A549 (cell line): ENCODE measurements at regions not wholly inside any gene's neighbourhood (a gene's known extent, or its start where the extent isn't known, plus 50 kb on each side); places are given as distances from the start of the nearest gene placed in this dataset.

ENCODE experiments used
- ATAC-seq, 2 experiments: fragments of 200-7000 bp in 1 of 2; fragments of >200 bp in 1 of 2; cut with Nextera tagmentation in 1 of 2; cut with Tn5 transposase in 1 of 2; 3 replicates each; pipeline versions ENCODE4 v1.8.0 to v1.9.1; 2018 to 2020; ENCODE audit warnings: mild to moderate bottlenecking in 1 of 2, moderate library complexity in 1 of 2
- CTCF ChIA-PET: fragments of 300-600 bp; sonication (Branson Sonifier 250); formaldehyde crosslinking; extraction: SDS; loops from one replicate; lab custom pipeline; 2021; ENCODE audit warnings: antibody characterized with exemption, inconsistent platforms; lab: Yijun Ruan, JAX
- POLR2A ChIA-PET: fragments of 350-600 bp; formaldehyde crosslinking; extraction: SDS; loops from one replicate; lab custom pipeline; 2021; ENCODE audit warnings: antibody characterized with exemption, inconsistent platforms; lab: Yijun Ruan, JAX
- DNase-seq, 2 experiments: peaks; one replicate each; pipeline versions ENCODE4 v3.0.0 to v3.0.0-alpha.2; 2011 to 2016; ENCODE audit warnings: low read depth in 1 of 2, low spot score in 1 of 2
- FAIRE-seq: peaks from 2 replicates; lab custom pipeline; 2011; peaks lifted over from hg19 to GRCh38; lab: Jason Lieb, UNC
- H3K27ac ChIP-seq, 2 experiments: fragments of >200 bp; sonication (Bioruptor Twin); formaldehyde crosslinking; 3 replicates each; pipeline ENCODE4 v1.5.1; 2016 to 2017
- H3K4me1 ChIP-seq: fragments of >200 bp; sonication (Bioruptor Twin); formaldehyde crosslinking; 3 replicates; pipeline ENCODE4 v1.6.1; 2016
- H3K4me2 ChIP-seq: fragments of >200 bp; sonication (Bioruptor Twin); formaldehyde crosslinking; 3 replicates; pipeline ENCODE4 v1.6.1; 2016
- H3K4me3 ChIP-seq: fragments of >200 bp; sonication (Bioruptor Twin); formaldehyde crosslinking; 3 replicates; pipeline ENCODE4 v1.5.1; 2016
- H3K9me3 ChIP-seq: fragments of >200 bp; sonication (Bioruptor Twin); formaldehyde crosslinking; 3 replicates; pipeline ENCODE4 v1.6.1; 2016
- ATOH8 ChIP-seq: fragments of 250-450 bp; sonication (Bioruptor Pico); IDR thresholded peaks from 2 replicates; pipeline ENCODE4 v1.5.0; 2020; ENCODE audit warnings: low read depth, mild to moderate bottlenecking, moderate library complexity
- BHLHE40 ChIP-seq: IDR thresholded peaks from 2 replicates; pipeline ENCODE4 v1.6.1; 2012; ENCODE audit warnings: low read depth, low read length, inconsistent platforms
- CBX8 ChIP-seq: fragments of 200-600 bp; sonication (generic); IDR thresholded peaks from 2 replicates; pipeline ENCODE4 v1.6.1; 2016
- CEBPB ChIP-seq, 2 experiments: fragments of >200 bp in 1 of 2; sonication (Bioruptor Twin) in 1 of 2; formaldehyde crosslinking in 1 of 2; IDR thresholded peaks; 2 replicates each; pipeline ENCODE4 v1.6.1; 2012 to 2016
- CHD4 ChIP-seq: fragments of 200-600 bp; sonication (generic); IDR thresholded peaks from 2 replicates; pipeline ENCODE4 v1.6.1; 2016; ENCODE audit warnings: antibody characterized with exemption, mild to moderate bottlenecking, borderline replicate concordance
- CTCF ChIP-seq: fragments of >200 bp; sonication (Bioruptor Twin); formaldehyde crosslinking; IDR thresholded peaks from 3 replicates; pipeline ENCODE4 v1.5.1; 2016
- EHF ChIP-seq: fragments of 250-450 bp; sonication (Bioruptor Pico); IDR thresholded peaks from 2 replicates; pipeline ENCODE4 v1.5.0; 2020; ENCODE audit warnings: mild to moderate bottlenecking
- EHMT2 ChIP-seq: fragments of 200-600 bp; sonication (generic); IDR thresholded peaks from 2 replicates; pipeline ENCODE4 v1.6.1; 2016; ENCODE audit warnings: antibody characterized with exemption, low read depth, mild to moderate bottlenecking, moderate library complexity
- ELK1 ChIP-seq: fragments of 150-350 bp; IDR thresholded peaks from 2 replicates; pipeline ENCODE4 v1.6.1; 2014; ENCODE audit warnings: low read depth, mild to moderate bottlenecking, low read length
- EP300 ChIP-seq, 2 experiments: fragments of >200 bp; sonication (Bioruptor Twin); formaldehyde crosslinking; IDR thresholded peaks; 2 replicates in 1 of 2; 3 replicates in 1 of 2; pipeline ENCODE4 v1.6.1; 2016 to 2017
- FOSB ChIP-seq: fragments of 250-450 bp; sonication (Bioruptor Pico); IDR thresholded peaks from 2 replicates; pipeline ENCODE4 v1.5.0; 2020; ENCODE audit warnings: mild to moderate bottlenecking, moderate library complexity
- HEYL ChIP-seq: fragments of 250-450 bp; sonication (Bioruptor Pico); IDR thresholded peaks from 2 replicates; pipeline ENCODE4 v1.8.0; 2021; ENCODE audit warnings: mild to moderate bottlenecking, moderate library complexity
- HMGXB4 ChIP-seq: fragments of 250-450 bp; sonication (Bioruptor Pico); IDR thresholded peaks from 2 replicates; pipeline ENCODE4 v1.5.0; 2021; ENCODE audit warnings: mild to moderate bottlenecking, moderate library complexity, borderline replicate concordance
- HOXB5 ChIP-seq: fragments of 250-450 bp; sonication (Bioruptor Pico); IDR thresholded peaks from 2 replicates; pipeline ENCODE4 v1.5.0; 2020; ENCODE audit warnings: mild to moderate bottlenecking, moderate library complexity
- JUN ChIP-seq, 2 experiments: fragments of >200 bp; sonication (Bioruptor Twin); formaldehyde crosslinking; IDR thresholded peaks; 2 replicates in 1 of 2; 3 replicates in 1 of 2; pipeline ENCODE4 v1.6.1; 2016 to 2017
- KDM1A ChIP-seq: fragments of 200-600 bp; sonication (generic); IDR thresholded peaks from 2 replicates; pipeline ENCODE4 v1.6.1; 2016; ENCODE audit warnings: low read depth, mild to moderate bottlenecking
- KDM5A ChIP-seq: fragments of 200-600 bp; sonication (generic); IDR thresholded peaks from 2 replicates; pipeline ENCODE4 v1.6.1; 2016; ENCODE audit warnings: antibody characterized with exemption, mild to moderate bottlenecking
- MAX ChIP-seq: IDR thresholded peaks from 2 replicates; pipeline ENCODE4 v1.6.1; 2012
- NFE2L2 ChIP-seq: fragments of 150-350 bp; conservative IDR thresholded peaks from 2 replicates; pipeline ENCODE4 v1.6.1; 2014; ENCODE audit warnings: low read length
- POLR2A ChIP-seq: IDR thresholded peaks from 2 replicates; pipeline ENCODE4 v1.6.1; 2012; ENCODE audit warnings: mild to moderate bottlenecking, low read length
- POLR2AphosphoS2 ChIP-seq: conservative IDR thresholded peaks from 2 replicates; pipeline ENCODE4 v1.6.1; 2012; ENCODE audit warnings: low read length, improper control_type of control experiment, inconsistent platforms
- RAD21 ChIP-seq, 2 experiments: fragments of >200 bp in 1 of 2; sonication (Bioruptor Twin) in 1 of 2; formaldehyde crosslinking in 1 of 2; IDR thresholded peaks in 1 of 2; conservative IDR thresholded peaks in 1 of 2; 2 replicates in 1 of 2; 3 replicates in 1 of 2; pipeline ENCODE4 v1.6.1; 2012 to 2018; ENCODE audit warnings: inconsistent platforms in 1 of 2
- TFCP2L1 ChIP-seq: fragments of 250-450 bp; sonication (Bioruptor Pico); IDR thresholded peaks from 2 replicates; pipeline ENCODE4 v1.5.0; 2021; ENCODE audit warnings: mild to moderate bottlenecking
- TP53 ChIP-seq: fragments of 250-450 bp; sonication (Bioruptor Pico); IDR thresholded peaks from 2 replicates; pipeline ENCODE4 v1.5.0; 2021; ENCODE audit warnings: mild to moderate bottlenecking, moderate library complexity
- USF2 ChIP-seq: fragments of 450-650 bp; IDR thresholded peaks from 2 replicates; pipeline ENCODE4 v1.6.1; 2014; ENCODE audit warnings: antibody characterized with exemption
- ZC3H11A ChIP-seq: fragments of 450-650 bp; IDR thresholded peaks from 2 replicates; pipeline ENCODE4 v1.6.1; 2014; ENCODE audit warnings: antibody characterized with exemption, mild to moderate bottlenecking
- ZFP36 ChIP-seq: fragments of 450-650 bp; IDR thresholded peaks from 2 replicates; pipeline ENCODE4 v1.6.1; 2014; ENCODE audit warnings: borderline replicate concordance; ENCODE audit not compliant: partially characterized antibody
- ZNF302 ChIP-seq: fragments of 250-450 bp; sonication (Bioruptor Pico); IDR thresholded peaks from 2 replicates; pipeline ENCODE4 v1.9.0; 2021; ENCODE audit warnings: inconsistent platforms, mild to moderate bottlenecking, moderate library complexity
- WGBS: methylation state at CpG from one replicate; pipeline ENCODE4 v1.1.6; 2017; ENCODE audit errors: missing lambda C conversion rate; 5-methylcytosine and 5-hydroxymethylcytosine counted together

GRCh38 chr13:65057986-65058385 is 2172.2 kb downstream of the PCDH9 start (continued):
- no peak for TF ChIP-seq HMGXB4
- TF ChIP-seq KDM1A: no peak
- TF ChIP-seq CHD4: no peak
- TF ChIP-seq NFE2L2: no peak
- TF ChIP-seq ZC3H11A: no peak
- no peak for TF ChIP-seq EHMT2

- Histone ChIP-seq H3K4me2 (no peak overlapping the region), H3K9me3 (no peaks in the 10 kb centered on the region), H3K4me1 (no peaks in the 10 kb centered on the region), H3K4me3 (no peak overlapping the region), H3K27ac (no peak overlapping the region)
- CTCF ChIA-PET: no interaction called here
- POLR2A ChIA-PET: no interaction called here
- WGBS: 42% methylated on average over 2 of the region's 2 CpGs
- TF ChIP-seq ELK1: no peak
- no peak for TF ChIP-seq EP300 (IDR thresholded peaks at IDR 0.05)
- no peak for TF ChIP-seq USF2
- TF ChIP-seq KDM1A: no peak
- no peak for TF ChIP-seq CEBPB (IDR thresholded peaks at IDR 0.05)
- no peak for TF ChIP-seq HOXB5 (CRISPR knock-in tag)
- no peak for TF ChIP-seq POLR2A
- TF ChIP-seq ZC3H11A: no peak
- no peak for TF ChIP-seq EHF
- TF ChIP-seq MAX: no peak
- no peak for TF ChIP-seq RAD21 (conservative IDR thresholded peaks at IDR 0.05 in 1 of 2, IDR thresholded peaks at IDR 0.05 in 1 of 2)
- no peak for TF ChIP-seq KDM5A
- TF ChIP-seq TP53 (CRISPR knock-in tag): no peak
- no peak for TF ChIP-seq CBX8
- TF ChIP-seq CHD4: no peak
- TF ChIP-seq ZNF302 (CRISPR knock-in tag): no peak
- ATAC-seq (no peak), DNase-seq (no peak), FAIRE-seq (no peak)
Measured at GRCh38 chr13:65054277-65054676, 2175.9 kb downstream of the PCDH9 start.

- Histone ChIP-seq H3K4me3 (no peak overlapping the region), H3K4me2 (no peak overlapping the region), H3K27ac (no peak overlapping the region), H3K9me3 (no peaks in the 10 kb centered on the region), H3K4me1 (no peaks in the 10 kb centered on the region)
- POLR2A ChIA-PET: no interaction called here
- WGBS: 74% methylated on average over 1 of the region's 1 CpG
- no peak for TF ChIP-seq FOSB
- TF ChIP-seq JUN (IDR thresholded peaks at IDR 0.05): no peak
- no peak for TF ChIP-seq ZFP36
- TF ChIP-seq HEYL (CRISPR knock-in tag): no peak
- no peak for TF ChIP-seq ELK1
- TF ChIP-seq ATOH8: no peak
- no peak for TF ChIP-seq BHLHE40
- TF ChIP-seq CTCF: no peak
- no peak for TF ChIP-seq CHD4
- TF ChIP-seq TFCP2L1 (CRISPR knock-in tag): no peak
- TF ChIP-seq HMGXB4: no peak
- TF ChIP-seq POLR2AphosphoS2: no peak
- CTCF ChIA-PET: no interaction called here
- FAIRE-seq (no peak), ATAC-seq (no peak), DNase-seq (no peak)
Measured at GRCh38 chr13:65036999-65037398, 2193.1 kb downstream of the PCDH9 start.
